GM19463 (cell line): ENCODE measurements at regions not wholly inside any gene's neighbourhood (a gene's known extent, or its start where the extent isn't known, plus 50 kb on each side); places are given as distances from the start of the nearest gene placed in this dataset.

Experiments used
- ATAC-seq: cut with Tn5 transposase; IDR thresholded peaks from one replicate; pipeline ENCODE4 v1.9.1; 2021; ENCODE audit warnings: mild to moderate bottlenecking, moderate library complexity; ENCODE audit not compliant: unreplicated experiment

DNA sequence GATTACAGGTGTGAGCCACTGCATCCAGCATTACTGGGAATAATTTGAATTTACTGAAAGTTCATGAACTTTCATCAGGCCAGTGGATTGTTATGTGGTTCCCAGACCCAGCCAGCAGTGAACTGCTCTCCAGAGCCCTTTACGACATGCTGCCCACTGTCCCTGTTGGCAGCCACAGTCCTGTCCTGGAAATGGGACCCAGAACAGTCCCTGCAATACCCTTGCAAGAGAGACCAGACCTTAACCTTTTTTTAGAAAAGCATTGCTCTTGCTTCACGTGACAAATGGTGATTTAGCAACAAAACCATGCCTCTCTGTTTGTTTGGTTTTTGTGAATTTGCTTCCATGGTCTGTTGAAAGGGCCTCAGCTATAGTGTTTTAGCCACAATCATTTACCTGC lies 367.3 kb upstream of the C2CD4B start:
- ATAC-seq: no peak

DNA sequence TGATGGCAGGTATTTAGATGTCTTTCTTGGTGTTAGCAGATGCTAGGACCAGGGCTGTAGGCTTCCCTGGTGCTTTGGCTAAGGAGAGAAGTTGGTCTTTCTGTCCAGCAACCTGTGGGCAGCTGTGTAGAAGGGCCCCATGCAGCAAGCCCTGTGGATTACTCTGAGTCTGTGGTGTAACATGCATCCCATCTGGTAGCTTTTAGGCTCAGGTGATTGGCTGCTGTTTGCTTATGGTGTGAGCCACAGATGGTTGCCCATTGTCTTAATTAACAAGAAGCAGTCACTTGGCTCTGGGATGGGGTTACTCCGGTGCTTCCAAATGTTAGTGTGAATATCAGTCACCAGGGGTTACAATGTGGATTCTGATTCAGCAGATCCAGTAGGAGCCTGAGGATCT lies 368.6 kb upstream of the C2CD4B start:
- ATAC-seq: no peak

DNA sequence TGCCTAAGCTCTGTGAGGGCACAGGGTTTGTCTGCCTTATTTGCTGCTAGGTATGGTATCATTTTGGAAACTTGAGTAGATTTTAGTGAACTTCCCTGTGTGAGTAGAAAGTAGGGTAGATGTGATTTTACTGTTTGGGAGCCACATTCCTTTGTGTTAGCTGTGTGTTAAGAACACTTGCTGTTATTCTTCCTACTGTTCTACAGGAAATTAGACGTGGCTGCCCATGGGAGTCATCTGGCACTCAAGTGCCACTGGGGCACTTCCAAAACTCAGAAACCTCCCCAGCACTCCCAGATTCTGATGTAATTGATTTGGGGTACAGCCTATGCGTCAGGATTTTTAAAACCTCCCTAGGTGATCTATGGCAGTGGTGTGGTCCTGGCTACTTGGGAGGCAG lies 369.9 kb upstream of the C2CD4B start:
- no peak for ATAC-seq

DNA sequence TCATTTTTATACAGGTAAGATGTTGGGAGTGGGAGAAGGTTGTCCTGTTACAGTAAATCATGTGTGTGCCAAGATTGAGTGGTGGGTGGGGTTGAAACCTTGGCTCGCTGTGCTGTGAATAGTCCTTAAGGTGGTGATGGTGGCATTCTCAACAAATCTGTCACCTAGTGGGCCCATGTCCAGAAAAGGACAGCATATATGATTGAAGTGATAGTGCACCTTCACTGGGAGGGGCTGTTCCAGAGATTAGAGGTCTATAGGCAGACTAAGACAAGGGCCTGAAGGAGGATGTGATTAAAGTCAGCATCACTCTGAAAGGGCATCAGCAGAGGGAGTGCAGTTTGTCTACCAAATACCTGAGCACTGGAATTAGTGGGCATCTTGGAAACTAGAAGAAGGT lies 374.2 kb upstream of the C2CD4B start:
- ATAC-seq: no peak

DNA sequence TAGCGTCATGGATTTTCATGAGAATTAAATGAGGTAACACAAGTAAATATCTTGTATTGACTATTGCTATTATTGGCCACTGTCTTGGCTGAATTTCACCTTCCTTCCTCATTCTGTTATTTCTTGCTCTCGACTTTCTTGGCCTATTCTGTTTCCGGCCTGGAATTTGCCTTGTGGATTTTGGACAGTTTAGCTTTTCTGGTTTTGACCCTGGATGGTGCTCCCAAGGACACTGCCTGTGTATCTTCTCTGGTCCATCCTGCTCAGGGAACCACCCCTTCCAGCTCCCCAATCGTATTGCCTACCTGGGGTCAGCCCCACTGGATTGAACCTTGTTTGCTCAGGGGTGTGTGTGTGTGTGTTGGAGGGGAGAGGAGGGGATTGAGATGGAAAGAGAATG lies 376.2 kb upstream of the C2CD4B start:
- ATAC-seq: no peak

DNA sequence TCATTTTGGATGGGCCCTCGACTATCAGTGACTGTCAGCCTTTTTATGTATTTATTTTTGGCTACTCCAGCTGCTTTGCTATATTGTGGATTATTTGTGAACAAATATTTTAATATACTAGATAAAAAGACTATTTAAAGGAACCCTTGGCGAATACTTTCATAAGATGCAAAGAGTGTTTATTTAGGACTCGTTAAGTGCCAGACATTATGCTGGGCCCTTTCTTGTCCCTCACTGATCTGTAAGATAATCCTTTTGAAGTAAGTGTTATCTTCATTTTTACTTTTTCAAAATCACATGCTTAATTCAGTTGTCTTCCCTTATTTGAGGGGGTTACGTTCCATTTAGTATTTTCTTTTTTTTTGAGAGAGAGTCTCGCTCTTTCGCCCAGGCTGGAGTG lies 376.8 kb upstream of the C2CD4B start:
- ATAC-seq: no peak

DNA sequence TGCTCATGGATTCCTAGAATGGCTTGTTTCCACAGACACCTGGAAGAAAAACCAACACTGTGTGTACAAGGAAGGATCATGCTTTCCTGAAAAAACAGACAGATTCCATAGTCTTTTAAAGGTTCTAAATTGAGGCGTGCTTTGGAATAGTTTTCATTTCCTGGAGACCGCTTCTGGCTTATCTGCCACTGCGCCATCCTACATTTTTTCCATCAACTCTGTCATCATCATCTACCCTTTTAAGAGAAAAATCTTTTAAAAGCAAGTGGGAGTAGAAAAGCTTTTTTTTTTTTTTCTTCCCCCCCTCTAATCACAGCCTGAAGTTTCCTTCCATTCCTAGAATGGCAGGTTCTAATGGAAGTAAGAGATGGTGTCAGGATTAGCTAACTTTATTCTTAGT lies 379.4 kb upstream of the C2CD4B start:
- ATAC-seq: no peak

DNA sequence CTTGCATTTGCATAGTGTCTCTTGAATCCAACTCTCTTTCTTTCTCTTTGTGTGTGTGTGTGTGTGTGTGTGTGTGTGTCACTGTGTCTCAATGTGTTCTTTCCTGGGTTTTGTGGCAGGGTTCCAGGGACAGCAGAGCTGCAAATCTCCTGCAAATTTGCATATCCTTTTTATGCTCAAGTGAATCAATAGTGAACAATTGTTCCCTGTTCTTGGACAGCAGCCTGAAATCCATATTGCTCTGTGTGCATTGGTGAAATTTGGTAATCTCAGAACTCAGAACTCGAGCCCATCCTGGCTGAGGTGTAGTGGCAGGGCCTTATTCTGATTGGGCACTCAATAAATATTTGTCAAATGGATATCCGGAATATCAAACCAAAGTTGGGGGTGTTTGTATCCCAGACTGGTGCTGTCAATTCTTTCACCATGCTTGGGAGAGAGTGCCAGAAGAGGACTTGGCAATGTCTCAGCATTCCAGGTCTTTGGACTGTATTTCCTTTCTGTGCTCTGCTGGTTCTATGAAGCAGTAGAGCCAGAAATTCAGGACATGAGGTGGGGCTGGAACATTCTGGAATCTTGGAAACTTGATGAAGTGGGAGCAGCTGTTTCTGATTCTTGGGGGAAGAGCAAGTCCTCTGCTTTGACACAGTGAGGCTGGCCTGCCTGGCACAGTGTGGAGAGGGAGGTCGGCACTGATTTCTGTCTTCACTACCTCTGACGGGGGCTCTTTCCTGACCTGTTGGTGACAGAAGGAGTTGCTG lies 380.6 kb upstream of the C2CD4B start:
- ATAC-seq: no peak

DNA sequence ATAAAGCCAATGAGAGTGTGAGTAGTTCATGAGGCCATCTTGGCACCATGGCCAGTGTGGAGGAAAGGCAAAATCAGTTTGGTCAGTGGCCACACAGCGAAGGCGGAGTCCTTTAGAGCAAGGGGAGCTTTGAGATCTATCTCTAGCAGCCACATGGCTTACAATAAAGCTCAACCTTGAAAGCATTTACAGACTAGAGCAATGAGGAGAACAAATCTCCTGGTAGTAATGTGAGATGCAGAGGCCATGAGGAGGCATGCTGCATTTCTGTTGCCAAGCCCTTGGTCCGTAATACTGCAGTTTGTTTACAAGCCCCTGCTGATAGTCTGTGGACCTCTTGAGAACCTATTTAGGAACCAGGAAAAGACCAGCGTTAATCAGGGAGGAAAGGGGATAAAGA lies 381.5 kb upstream of the C2CD4B start:
- ATAC-seq: no peak

DNA sequence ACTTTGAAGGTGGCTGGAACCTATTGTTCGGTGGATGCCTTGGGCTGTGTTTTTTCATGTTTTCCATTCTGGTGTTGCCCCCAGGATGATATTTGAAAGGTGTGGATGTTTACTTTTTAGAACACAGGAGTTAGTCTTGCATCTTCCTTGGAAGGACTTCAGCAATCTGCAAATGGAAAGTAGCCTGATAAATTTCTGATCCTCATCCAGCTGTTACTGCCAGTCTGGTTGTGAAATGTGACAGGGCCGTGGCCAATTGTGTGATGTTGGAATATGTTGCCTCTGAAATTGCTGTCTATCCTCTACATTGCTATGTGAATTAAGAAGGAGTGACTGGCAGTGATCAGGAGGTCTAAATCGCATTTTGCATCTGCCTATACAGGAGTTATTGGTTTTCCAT lies 382.5 kb upstream of the C2CD4B start:
- ATAC-seq: no peak

DNA sequence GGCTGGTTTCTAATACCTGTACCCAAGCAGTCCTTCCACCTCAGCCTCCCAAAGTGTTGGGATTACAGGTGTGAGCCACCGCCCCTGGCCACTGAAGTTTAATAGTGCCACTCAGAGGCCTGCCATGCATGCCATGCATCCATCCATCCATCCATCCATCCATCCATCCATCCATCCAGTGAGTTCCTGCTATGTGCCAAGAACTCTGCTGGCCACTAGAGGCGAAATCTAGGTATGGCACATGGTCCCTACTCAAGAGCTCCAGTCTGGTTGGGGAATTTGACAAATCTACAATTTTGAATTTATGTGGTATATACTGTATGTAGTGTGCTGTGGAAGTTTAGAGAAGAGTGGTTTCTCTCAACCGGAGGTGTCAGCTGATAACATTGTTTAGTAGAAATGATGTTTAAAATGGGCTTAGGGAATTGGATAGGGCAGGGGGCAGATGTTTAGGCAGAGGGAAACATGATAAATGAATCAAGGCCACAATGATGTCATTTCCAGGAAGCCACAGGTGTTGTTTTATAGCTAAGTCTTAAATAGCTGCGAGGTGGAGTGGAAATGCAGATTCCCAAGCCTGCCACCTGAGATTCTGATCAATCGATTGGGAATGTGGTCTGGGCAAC lies 384.4 kb upstream of the C2CD4B start:
- ATAC-seq: no peak

DNA sequence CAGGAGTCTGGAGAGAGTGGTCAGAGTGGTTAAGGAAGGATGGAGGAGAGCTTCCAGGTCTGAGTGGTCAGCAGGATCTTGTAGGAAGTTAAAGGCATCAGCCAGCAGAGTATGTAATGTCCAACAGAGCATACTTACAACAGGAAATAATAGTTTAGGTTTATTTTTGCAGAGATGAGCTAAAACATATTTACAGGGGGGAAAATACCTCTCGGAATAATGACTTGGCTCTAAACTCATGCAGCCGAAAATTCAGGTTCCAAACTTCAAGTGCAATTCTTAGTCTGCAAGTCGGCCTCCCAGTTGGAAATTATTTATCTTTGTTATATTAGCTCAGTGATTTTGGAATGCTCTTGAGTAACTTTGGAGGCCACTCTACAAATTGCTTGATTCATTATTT lies 385.0 kb upstream of the C2CD4B start:
- ATAC-seq: no peak

DNA sequence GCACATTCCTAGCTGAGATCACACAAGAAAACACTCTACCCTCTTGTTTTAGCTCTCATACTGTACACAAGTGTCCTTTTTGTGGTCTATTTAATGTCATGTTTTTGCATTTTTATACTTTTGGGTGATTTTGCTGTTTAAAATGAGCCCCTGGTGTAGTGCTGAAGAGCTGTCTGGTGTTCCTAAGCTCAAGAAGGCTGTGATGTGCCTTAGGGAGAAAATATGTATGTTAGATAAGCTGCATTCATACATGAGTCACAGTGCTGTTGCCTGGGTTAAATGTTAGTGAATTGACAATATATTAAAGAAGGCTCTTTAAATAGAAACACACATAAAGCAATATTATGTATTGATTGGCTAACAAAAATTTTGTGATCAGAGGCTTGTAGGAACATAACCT lies 387.4 kb upstream of the C2CD4B start:
- ATAC-seq: no peak

DNA sequence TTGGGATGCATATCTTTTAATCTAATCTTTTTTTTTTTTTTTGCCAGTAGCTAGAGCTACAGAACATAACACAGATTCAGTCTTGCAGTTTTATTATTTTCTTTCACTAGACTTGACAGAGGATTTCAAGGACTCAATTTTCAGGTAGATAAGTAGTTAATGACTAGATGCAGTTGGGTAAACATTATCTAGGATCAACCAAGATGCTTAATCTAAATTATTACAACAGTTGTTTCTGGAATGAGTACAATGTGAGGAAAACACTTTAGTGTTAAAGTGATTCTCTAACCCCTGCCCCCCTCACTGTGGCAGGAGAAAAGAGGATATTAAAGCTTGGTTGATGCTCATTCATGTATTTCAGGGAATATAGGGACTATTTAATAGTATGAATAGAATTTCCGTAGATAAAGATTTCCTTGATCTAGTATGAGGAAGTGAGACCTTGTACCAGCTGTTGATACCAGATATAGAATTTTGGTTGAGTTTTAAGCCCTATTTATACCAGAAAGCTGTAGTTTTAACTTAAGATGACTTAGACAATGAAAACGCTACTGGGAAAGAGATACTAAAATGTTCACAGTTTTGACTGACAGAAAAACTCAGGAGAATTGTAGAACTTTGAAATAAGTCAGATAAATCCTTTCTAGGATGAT lies 389.0 kb upstream of the C2CD4B start:
- no peak for ATAC-seq

DNA sequence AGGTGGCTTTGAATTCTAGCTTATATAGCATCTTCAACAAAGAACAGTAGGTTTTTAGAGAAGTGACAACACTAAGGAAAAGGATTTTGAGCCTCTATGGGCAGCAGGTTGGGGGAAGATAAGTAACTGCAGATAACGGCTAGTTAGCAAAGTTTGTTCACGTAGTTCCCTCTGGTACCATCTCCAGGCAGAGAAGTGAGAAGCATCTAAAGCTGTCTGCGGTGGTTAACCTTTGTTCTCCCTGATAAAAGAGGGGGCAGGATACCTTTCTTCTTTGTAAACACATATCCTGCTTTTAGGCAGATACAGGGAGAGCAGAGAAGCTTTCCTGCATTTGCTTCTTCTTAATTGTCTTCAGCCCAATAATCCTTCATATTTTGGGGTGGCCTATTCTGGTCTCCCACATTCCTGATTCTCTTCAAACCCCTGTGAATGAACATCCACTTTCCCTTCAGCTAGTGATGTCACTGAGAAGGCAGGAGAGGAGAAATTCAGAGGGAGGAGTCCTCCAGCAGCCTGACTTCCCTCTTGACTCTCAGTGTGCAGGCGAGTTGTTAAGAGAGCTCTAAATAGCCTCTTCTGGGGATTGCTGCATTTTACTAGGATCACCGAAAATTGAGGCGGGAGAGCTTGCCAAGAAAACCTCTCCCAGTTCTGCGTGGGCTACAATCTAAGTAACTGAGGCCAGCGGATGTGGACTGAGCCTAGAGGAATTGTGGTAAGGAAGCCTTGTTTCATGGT lies 393.7 kb upstream of the C2CD4B start:
- ATAC-seq: no peak

DNA sequence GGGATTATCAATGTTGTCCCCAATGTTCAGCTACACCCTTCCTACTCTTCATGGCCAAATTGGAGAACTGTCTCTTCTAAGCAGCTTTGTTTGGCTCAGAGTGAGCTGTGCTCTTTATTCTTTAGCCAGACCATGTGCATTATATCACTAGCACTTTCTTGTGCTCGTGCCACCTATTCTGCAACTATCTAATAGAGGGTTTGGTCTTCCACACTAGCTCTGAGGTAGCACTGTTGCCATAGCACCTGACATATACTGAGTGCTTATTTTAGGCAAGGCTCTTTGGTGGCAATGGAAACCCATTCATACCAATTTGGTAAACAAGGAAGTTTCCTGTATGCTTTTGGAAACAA lies 394.3 kb upstream of the C2CD4B start:
- no peak for ATAC-seq

DNA sequence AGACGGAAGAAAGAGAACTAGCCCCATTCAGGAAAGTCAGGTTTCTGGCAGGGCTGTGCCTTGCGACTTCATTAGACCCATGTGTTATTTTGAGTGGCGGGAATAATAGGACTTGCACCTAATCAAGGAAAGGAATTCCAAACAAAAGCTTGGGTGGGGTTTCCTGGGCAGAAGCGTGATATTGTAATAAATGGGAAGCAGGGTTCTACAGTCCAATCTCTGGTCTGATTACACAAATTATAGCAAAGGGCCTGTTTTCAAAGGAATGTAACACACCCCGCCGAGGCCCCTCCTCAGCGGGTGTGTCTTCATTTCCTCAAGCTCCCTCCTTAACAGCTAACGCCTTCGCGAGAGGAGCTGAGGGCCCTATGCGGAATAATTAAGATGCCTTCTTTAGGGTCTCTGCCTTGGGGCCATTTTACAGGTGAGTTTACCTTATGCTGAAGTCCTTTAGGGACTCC lies 396.0 kb upstream of the C2CD4B start:
- ATAC-seq: no peak

DNA sequence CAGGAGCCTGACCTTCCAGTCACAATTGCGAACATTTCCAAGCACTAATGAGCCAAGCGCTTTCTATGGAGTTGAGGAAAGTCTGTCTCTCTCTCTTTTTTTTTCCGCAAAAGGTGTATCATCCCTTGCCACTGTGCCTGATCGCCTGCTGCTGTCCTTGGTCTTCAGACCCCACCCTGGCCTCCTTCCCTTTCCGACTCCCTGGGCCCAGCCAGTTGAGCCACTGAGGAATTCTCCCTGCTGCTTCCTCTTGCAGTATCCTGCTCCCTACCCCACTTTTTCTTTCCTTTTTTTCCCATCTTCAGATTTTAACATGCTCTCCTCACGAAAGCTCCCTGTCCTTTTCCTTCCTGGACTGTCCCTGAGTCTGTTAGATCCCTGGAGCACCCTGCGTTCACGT lies 396.5 kb upstream of the C2CD4B start:
- ATAC-seq: no peak

DNA sequence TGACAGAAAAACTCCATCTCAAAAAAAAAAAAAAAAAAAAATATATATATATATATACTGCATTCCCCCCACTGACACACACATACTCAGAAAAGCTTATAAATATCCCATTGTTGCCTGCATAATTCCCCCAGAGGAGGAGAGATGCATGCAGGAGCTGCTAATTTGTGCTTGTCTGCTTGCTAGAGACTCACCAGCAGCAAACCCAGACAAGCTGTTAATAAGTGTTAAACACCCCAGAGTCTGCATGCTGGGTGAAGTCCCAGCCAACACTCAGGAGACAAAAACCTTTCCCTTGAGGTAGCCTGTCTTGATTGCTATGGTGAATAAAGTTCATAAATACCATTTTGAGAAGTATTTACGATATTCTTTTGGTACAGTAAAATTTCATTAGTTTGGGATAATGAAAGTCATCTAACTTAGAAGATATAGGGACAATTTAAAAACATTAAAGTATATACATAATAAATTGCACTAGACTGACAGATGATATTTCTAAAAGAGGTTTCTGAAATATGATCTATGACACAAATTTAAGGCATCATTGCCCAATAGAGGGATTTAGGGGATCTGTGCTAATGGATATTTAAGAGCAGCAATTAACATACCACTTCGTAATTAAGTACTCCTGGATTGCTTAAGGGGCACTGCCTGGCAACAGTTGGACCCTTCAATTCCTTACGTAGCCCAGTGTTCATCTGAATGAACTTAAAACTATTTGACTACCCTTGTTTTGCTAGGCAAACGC lies 400.0 kb upstream of the C2CD4B start:
- ATAC-seq: no peak

DNA sequence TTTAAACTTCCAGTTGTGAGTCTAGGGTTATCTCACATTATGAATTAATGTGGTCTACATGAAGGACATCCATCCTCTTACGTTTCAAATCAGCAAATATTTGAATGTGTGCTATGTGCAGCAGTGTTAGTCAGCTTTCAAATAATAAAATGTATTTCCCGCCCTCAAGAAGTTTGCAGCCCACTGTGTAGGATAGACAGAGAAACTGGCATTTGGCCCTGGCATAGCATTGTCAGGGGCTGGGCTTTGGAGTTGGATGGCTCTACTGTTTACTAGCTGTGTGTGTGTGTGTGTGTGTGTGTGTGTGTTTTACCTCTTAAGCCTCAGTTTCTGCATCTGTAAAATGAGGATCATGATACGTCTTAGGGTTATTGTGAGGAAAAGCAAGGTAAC lies 400.5 kb upstream of the C2CD4B start:
- ATAC-seq: no peak

DNA sequence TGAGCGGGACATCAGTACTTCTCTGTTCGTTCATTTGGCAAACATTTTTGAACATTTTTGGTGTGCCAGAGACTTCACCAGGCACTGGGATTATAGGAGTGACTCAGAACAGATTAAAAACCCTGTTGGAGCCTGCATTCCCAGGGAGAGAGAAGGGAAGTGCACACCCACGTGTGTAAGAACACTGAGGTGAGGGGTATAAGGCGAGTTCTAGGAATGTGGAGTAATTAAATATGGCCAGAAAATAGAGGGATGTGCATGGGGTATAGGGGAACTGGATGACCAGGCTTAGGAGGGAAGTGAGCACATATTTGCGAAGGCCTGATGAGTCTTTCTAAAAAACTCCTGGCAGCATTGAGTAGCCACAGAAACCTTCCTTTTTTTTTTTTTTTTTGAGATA lies 401.2 kb upstream of the C2CD4B start:
- ATAC-seq: no peak
